ENCODE measurements at regions not wholly inside any gene's neighbourhood (a gene's known extent, or its start where the extent isn't known, plus 50 kb on each side); places are given as distances from the start of the nearest gene placed in this dataset.
"Not testable (repeated sequence)": the region's sequence is repeated elsewhere in the genome, so short reads cannot be mapped to it uniquely, and the experiment has no call there.

GRCh38 chr11:87889126-87889525 is 286.1 kb downstream of the RAB38 start:
- H3K36me3 ChIP-seq, result no peaks in the 10 kb centered on the region
- no peak for DNase-seq
- TF ChIP-seq CTCF (IDR thresholded peaks at IDR 0.05) (no peak), EP300 (IDR thresholded peaks at IDR 0.05) (no peak), POLR2A (IDR thresholded peaks at IDR 0.05) (no peak)
- H3K27me3 ChIP-seq, result no peaks in the 10 kb centered on the region
- H3K27ac ChIP-seq, result no peak overlapping the region
- intact Hi-C loops (cut with DNase I), result no loop called here
- no peak overlapping the region for H3K4me3 ChIP-seq
- peaks cover 1% of the 10 kb centered on the region for H3K4me1 ChIP-seq (ENCODE audit: insufficient read depth)
- H3K9me3 ChIP-seq, result no peaks in the 10 kb centered on the region

GRCh38 chr11:87885084-87885483 is 290.2 kb downstream of the RAB38 start:
- H3K4me1 ChIP-seq (ENCODE audit: insufficient read depth); DNase-seq; H3K4me3 ChIP-seq; H3K27me3 ChIP-seq; H3K9me3 ChIP-seq; H3K27ac ChIP-seq; intact Hi-C loops (cut with DNase I); H3K36me3 ChIP-seq: not testable (repeated sequence)
- WGBS, 3 donors, result 92 to 100% (median 95%) methylated on average over 1 of the region's 1 CpG

GRCh38 chr11:87879118-87879517 is 296.1 kb downstream of the RAB38 start:
- TF ChIP-seq POLR2A (IDR thresholded peaks at IDR 0.05) (no peak), CTCF (IDR thresholded peaks at IDR 0.05) (no peak), EP300 (IDR thresholded peaks at IDR 0.05) (no peak)
- H3K36me3 ChIP-seq, result no peaks in the 10 kb centered on the region
- intact Hi-C loops (cut with DNase I), result no loop called here
- H3K9me3 ChIP-seq, result no peaks in the 10 kb centered on the region
- H3K4me3 ChIP-seq, result no peak overlapping the region
- no peak for DNase-seq
- H3K27ac ChIP-seq, result no peak overlapping the region
- H3K4me1 ChIP-seq (ENCODE audit: insufficient read depth), result no peaks in the 10 kb centered on the region
- no peaks in the 10 kb centered on the region for H3K27me3 ChIP-seq
- 72 to 83% (median 81%) methylated on average over 4 of the region's 4 CpGs for WGBS, 3 donors

- Histone ChIP-seq H3K27me3 (no peaks in the 10 kb centered on the region), H3K4me3 (no peak overlapping the region), H3K4me1 (ENCODE audit: insufficient read depth) (no peaks in the 10 kb centered on the region), H3K9me3 (no peaks in the 10 kb centered on the region), H3K36me3 (no peaks in the 10 kb centered on the region), H3K27ac (no peak overlapping the region)
- intact Hi-C loops (cut with DNase I), result no loop called here
- no peak for DNase-seq
- TF ChIP-seq POLR2A (IDR thresholded peaks at IDR 0.05), result no peak
- 3 to 7% (median 6%) methylated on average over 2 of the region's 2 CpGs for WGBS, 3 donors
Observed at GRCh38 chr11:87878373-87878825, 296.8 kb downstream of the RAB38 start.

GRCh38 chr11:87871056-87871455 is 304.2 kb downstream of the RAB38 start:
- Histone ChIP-seq H3K27me3 (no peaks in the 10 kb centered on the region), H3K4me3 (no peak overlapping the region), H3K36me3 (no peaks in the 10 kb centered on the region), H3K4me1 (ENCODE audit: insufficient read depth) (no peaks in the 10 kb centered on the region), H3K27ac (no peak overlapping the region), H3K9me3 (no peaks in the 10 kb centered on the region)
- intact Hi-C loops (cut with DNase I), result no loop called here
- TF ChIP-seq CTCF (IDR thresholded peaks at IDR 0.05) (no peak), EP300 (IDR thresholded peaks at IDR 0.05) (no peak), POLR2A (IDR thresholded peaks at IDR 0.05) (no peak)
- DNase-seq, result no peak
- WGBS, 3 donors, result 74 to 85% (median 83%) methylated on average over 2 of the region's 2 CpGs

GRCh38 chr11:87870086-87870485 is 305.2 kb downstream of the RAB38 start:
- H3K27ac ChIP-seq, result no peak overlapping the region

More at GRCh38 chr11:87870086-87870485, 305.2 kb downstream of the RAB38 start:
- Histone ChIP-seq H3K4me3 (no peak overlapping the region), H3K27me3 (no peaks in the 10 kb centered on the region), H3K4me1 (ENCODE audit: insufficient read depth) (no peaks in the 10 kb centered on the region), H3K36me3 (no peaks in the 10 kb centered on the region), H3K9me3 (no peaks in the 10 kb centered on the region)
- intact Hi-C loops (cut with DNase I), result no loop called here
- TF ChIP-seq CTCF (IDR thresholded peaks at IDR 0.05), result no peak
- WGBS, 3 donors, result 28 to 40% (median 38%) methylated on average over 2 of the region's 2 CpGs
- DNase-seq, result no peak

Data from ovary (tissue), 7 donors.